Esophagus muscularis mucosa (tissue), 3 donors: ENCODE measurements at regions not wholly inside any gene's neighbourhood (a gene's known extent, or its start where the extent isn't known, plus 50 kb on each side); places are given as distances from the start of the nearest gene placed in this dataset.

ENCODE experiments used
- POLR2A ChIP-seq: fragments of 450-650 bp; IDR thresholded peaks from one replicate; pipeline ENCODE4 v1.6.1; 2017; ENCODE audit warnings: antibody characterized with exemption, moderate library complexity, mild to moderate bottlenecking, low read depth
- POLR2AphosphoS5 ChIP-seq, 2 donors: sonication (generic); formaldehyde crosslinking; IDR thresholded peaks; one replicate each; pipeline ENCODE4 v1.6.1; 2017; ENCODE audit warnings: antibody characterized with exemption in 2 of 2
- TF ChIP-seq, protein P1 (sequence below), 3 experiments: fragments of 200-600 bp in 2 of 3; fragments of 450-650 bp in 1 of 3; sonication (generic) in 2 of 3; IDR thresholded peaks; one replicate each; pipeline ENCODE4 v1.5.1; 2017 to 2019; ENCODE audit warnings: antibody characterized with exemption in 3 of 3, mild to moderate bottlenecking in 2 of 3, moderate library complexity in 1 of 3

DNA sequence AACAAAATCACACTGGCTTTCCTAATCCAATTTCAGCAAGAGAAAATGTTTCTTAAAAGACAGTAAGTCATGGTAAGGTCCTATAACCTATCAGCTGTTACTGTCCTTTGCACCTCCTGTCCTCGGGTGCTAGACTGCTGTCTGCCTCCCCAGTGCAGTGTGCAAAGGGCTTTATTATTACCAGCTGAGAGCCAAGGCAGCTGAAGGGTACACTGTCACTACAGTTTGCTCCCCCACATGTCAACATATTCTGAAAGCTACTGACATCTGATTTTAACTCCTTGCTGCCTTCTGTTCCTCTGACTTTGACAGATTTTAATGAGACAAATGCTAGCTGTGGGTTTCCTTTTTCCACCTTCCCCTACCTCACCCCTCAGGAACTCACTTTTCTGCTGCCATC, 389.4 kb upstream of the SLC24A2 start:
- TF ChIP-seq, protein P1, sequence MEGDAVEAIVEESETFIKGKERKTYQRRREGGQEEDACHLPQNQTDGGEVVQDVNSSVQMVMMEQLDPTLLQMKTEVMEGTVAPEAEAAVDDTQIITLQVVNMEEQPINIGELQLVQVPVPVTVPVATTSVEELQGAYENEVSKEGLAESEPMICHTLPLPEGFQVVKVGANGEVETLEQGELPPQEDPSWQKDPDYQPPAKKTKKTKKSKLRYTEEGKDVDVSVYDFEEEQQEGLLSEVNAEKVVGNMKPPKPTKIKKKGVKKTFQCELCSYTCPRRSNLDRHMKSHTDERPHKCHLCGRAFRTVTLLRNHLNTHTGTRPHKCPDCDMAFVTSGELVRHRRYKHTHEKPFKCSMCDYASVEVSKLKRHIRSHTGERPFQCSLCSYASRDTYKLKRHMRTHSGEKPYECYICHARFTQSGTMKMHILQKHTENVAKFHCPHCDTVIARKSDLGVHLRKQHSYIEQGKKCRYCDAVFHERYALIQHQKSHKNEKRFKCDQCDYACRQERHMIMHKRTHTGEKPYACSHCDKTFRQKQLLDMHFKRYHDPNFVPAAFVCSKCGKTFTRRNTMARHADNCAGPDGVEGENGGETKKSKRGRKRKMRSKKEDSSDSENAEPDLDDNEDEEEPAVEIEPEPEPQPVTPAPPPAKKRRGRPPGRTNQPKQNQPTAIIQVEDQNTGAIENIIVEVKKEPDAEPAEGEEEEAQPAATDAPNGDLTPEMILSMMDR (IDR thresholded peaks at IDR 0.05), result no peak
- TF ChIP-seq POLR2AphosphoS5 (IDR thresholded peaks at IDR 0.05) (no peak), POLR2A (no peak)
